Tibial nerve (tissue), 4 donors: ENCODE measurements at regions not wholly inside any gene's neighbourhood (a gene's known extent, or its start where the extent isn't known, plus 50 kb on each side); places are given as distances from the start of the nearest gene placed in this dataset.

ENCODE experiments used
- EP300 ChIP-seq, 2 donors: sonication (generic); formaldehyde crosslinking; IDR thresholded peaks; one replicate each; pipeline ENCODE4 v1.6.1; 2017; ENCODE audit warnings: antibody characterized with exemption in 2 of 2, mild to moderate bottlenecking in 1 of 2
- POLR2A ChIP-seq, 2 donors: fragments of 450-650 bp; IDR thresholded peaks; one replicate each; pipeline ENCODE4 v1.6.1; 2017; ENCODE audit warnings: antibody characterized with exemption in 2 of 2, mild to moderate bottlenecking in 2 of 2, moderate library complexity in 2 of 2
- TF ChIP-seq, protein P1 (sequence below), 5 experiments: fragments of 200-600 bp in 3 of 5; fragments of 450-650 bp in 2 of 5; sonication (generic) in 3 of 5; IDR thresholded peaks; one replicate each; pipeline ENCODE4 v1.5.1; 2016 to 2019; ENCODE audit warnings: antibody characterized with exemption in 5 of 5, mild to moderate bottlenecking in 3 of 5, moderate library complexity in 2 of 5

DNA sequence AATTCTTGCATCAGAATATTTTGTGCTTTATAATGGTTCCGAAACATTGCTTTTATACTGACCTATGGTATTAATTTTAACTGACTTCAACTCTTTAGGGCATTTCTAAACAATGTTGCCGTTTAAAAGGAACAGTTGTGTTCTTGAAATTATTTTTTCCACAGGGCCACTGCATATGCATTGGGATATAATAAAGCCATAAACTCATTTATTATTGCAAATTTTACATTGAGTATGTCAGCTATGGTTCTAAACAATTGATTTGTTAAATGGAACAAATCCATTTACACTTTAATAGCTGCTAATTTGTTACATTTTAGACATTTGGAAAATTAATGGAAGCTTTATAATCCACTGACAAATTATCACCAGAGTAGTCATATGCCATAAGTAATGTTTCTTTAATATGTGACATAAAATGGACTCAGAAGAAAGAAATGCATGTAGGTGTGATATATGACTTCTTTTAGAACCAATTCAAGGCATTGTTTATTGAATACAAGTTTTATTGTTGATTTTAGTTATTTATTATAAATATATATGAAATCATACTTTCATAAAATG is 553.3 kb downstream of the TLL1 start:
- TF ChIP-seq, protein P1, sequence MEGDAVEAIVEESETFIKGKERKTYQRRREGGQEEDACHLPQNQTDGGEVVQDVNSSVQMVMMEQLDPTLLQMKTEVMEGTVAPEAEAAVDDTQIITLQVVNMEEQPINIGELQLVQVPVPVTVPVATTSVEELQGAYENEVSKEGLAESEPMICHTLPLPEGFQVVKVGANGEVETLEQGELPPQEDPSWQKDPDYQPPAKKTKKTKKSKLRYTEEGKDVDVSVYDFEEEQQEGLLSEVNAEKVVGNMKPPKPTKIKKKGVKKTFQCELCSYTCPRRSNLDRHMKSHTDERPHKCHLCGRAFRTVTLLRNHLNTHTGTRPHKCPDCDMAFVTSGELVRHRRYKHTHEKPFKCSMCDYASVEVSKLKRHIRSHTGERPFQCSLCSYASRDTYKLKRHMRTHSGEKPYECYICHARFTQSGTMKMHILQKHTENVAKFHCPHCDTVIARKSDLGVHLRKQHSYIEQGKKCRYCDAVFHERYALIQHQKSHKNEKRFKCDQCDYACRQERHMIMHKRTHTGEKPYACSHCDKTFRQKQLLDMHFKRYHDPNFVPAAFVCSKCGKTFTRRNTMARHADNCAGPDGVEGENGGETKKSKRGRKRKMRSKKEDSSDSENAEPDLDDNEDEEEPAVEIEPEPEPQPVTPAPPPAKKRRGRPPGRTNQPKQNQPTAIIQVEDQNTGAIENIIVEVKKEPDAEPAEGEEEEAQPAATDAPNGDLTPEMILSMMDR (IDR thresholded peaks at IDR 0.05), result no peak
- no peak for TF ChIP-seq POLR2A (IDR thresholded peaks at IDR 0.05)
- TF ChIP-seq EP300 (IDR thresholded peaks at IDR 0.05), result no peak
